ENCODE measurements at regions not wholly inside any gene's neighbourhood (a gene's known extent, or its start where the extent isn't known, plus 50 kb on each side); places are given as distances from the start of the nearest gene placed in this dataset.

GRCh38 chrY:17231994-17232393 lies 648.0 kb downstream of the CDY2B start:
- Mint-ChIP-seq H3K36me3 (no peaks in the 10 kb centered on the region), H3K27ac (no peak overlapping the region), H3K27me3 (no peaks in the 10 kb centered on the region), H3K4me3 (no peak overlapping the region), H3K9me3 (peaks cover 0 to 8% (median 0%) of the 10 kb centered on the region in 7 donors), H3K4me1 (no peaks in the 10 kb centered on the region)
- Histone ChIP-seq H3K27ac (ENCODE audit: insufficient read depth, low read length, poor library complexity, severe bottlenecking) (no peak overlapping the region), H3K36me3 (ENCODE audit: control insufficient read depth, insufficient read depth, low read length) (no peaks in the 10 kb centered on the region), H3K4me3 (ENCODE audit: low read depth, low read length) (no peak overlapping the region), H3K4me1 (ENCODE audit: control insufficient read depth, insufficient read depth, low read length, poor library complexity, severe bottlenecking) (no peaks in the 10 kb centered on the region), H3K27me3 (ENCODE audit: control insufficient read depth, insufficient read depth, low read length) (no peaks in the 10 kb centered on the region), H3K9me3 (ENCODE audit: control insufficient read depth in 2 of 2, low read length in 2 of 2) (no peaks in the 10 kb centered on the region)
- ATAC-seq (ENCODE audit: low read depth in 2 of 2): no peak
- DNase-seq: no peak

GRCh38 chrY:17223502-17223901 lies 656.5 kb downstream of the CDY2B start:
- no peak overlapping the region for H3K4me3 ChIP-seq (ENCODE audit: low read depth, low read length)
- H3K27ac ChIP-seq (ENCODE audit: insufficient read depth, low read length, poor library complexity, severe bottlenecking): no peak overlapping the region
- Mint-ChIP-seq H3K4me1 (no peaks in the 10 kb centered on the region), H3K27me3 (no peaks in the 10 kb centered on the region), H3K36me3 (no peaks in the 10 kb centered on the region), H3K4me3 (no peak overlapping the region), H3K9me3 (peaks cover 0 to 4% (median 0%) of the 10 kb centered on the region in 7 donors), H3K27ac (no peak overlapping the region)
- no peaks in the 10 kb centered on the region for H3K27me3 ChIP-seq (ENCODE audit: control insufficient read depth, insufficient read depth, low read length)
- ATAC-seq (ENCODE audit: low read depth in 2 of 2): no peak
- no peak for DNase-seq
- no peaks in the 10 kb centered on the region for H3K36me3 ChIP-seq (ENCODE audit: control insufficient read depth, insufficient read depth, low read length)
- H3K9me3 ChIP-seq (ENCODE audit: control insufficient read depth in 2 of 2, low read length in 2 of 2): no peaks in the 10 kb centered on the region
- no peaks in the 10 kb centered on the region for H3K4me1 ChIP-seq (ENCODE audit: control insufficient read depth, insufficient read depth, low read length, poor library complexity, severe bottlenecking)

GRCh38 chrY:17202395-17202794 lies 677.6 kb downstream of the CDY2B start:
- Mint-ChIP-seq H3K36me3 (no peaks in the 10 kb centered on the region), H3K4me1 (no peaks in the 10 kb centered on the region), H3K4me3 (no peak overlapping the region), H3K27me3 (no peaks in the 10 kb centered on the region), H3K27ac (no peak overlapping the region), H3K9me3 (peaks cover 0 to 1% (median 0%) of the 10 kb centered on the region in 7 donors)
- H3K27ac ChIP-seq (ENCODE audit: insufficient read depth, low read length, poor library complexity, severe bottlenecking): no peak overlapping the region
- no peak for DNase-seq
- H3K36me3 ChIP-seq (ENCODE audit: control insufficient read depth, insufficient read depth, low read length): no peaks in the 10 kb centered on the region
- H3K4me3 ChIP-seq (ENCODE audit: low read depth, low read length): no peak overlapping the region
- no peaks in the 10 kb centered on the region for H3K4me1 ChIP-seq (ENCODE audit: control insufficient read depth, insufficient read depth, low read length, poor library complexity, severe bottlenecking)
- no peaks in the 10 kb centered on the region for H3K9me3 ChIP-seq (ENCODE audit: control insufficient read depth in 2 of 2, low read length in 2 of 2)
- no peak for ATAC-seq (ENCODE audit: low read depth in 2 of 2)
- no peaks in the 10 kb centered on the region for H3K27me3 ChIP-seq (ENCODE audit: control insufficient read depth, insufficient read depth, low read length)

- ATAC-seq (ENCODE audit: low read depth in 2 of 2) (no peak), DNase-seq (no peak)
- Mint-ChIP-seq H3K4me1 (no peaks in the 10 kb centered on the region), H3K27ac (no peak overlapping the region), H3K9me3 (peaks cover 0 to 2% (median 0%) of the 10 kb centered on the region in 7 donors), H3K36me3 (no peaks in the 10 kb centered on the region), H3K27me3 (no peaks in the 10 kb centered on the region), H3K4me3 (no peak overlapping the region)
- Histone ChIP-seq H3K27me3 (ENCODE audit: control insufficient read depth, insufficient read depth, low read length) (no peaks in the 10 kb centered on the region), H3K4me1 (ENCODE audit: control insufficient read depth, insufficient read depth, low read length, poor library complexity, severe bottlenecking) (no peaks in the 10 kb centered on the region), H3K4me3 (ENCODE audit: low read depth, low read length) (no peak overlapping the region), H3K36me3 (ENCODE audit: control insufficient read depth, insufficient read depth, low read length) (no peaks in the 10 kb centered on the region), H3K9me3 (ENCODE audit: control insufficient read depth in 2 of 2, low read length in 2 of 2) (no peaks in the 10 kb centered on the region), H3K27ac (ENCODE audit: insufficient read depth, low read length, poor library complexity, severe bottlenecking) (no peak overlapping the region)
These were observed 695.7 kb downstream of the CDY2B start for GRCh38 chrY:17184299-17184698.

- ATAC-seq (ENCODE audit: low read depth in 2 of 2) (no peak), DNase-seq (no peak)
- Histone ChIP-seq H3K4me1 (ENCODE audit: control insufficient read depth, insufficient read depth, low read length, poor library complexity, severe bottlenecking) (no peaks in the 10 kb centered on the region), H3K36me3 (ENCODE audit: control insufficient read depth, insufficient read depth, low read length) (no peaks in the 10 kb centered on the region), H3K9me3 (ENCODE audit: control insufficient read depth in 2 of 2, low read length in 2 of 2) (no peaks in the 10 kb centered on the region), H3K4me3 (ENCODE audit: low read depth, low read length) (no peak overlapping the region), H3K27ac (ENCODE audit: insufficient read depth, low read length, poor library complexity, severe bottlenecking) (no peak overlapping the region), H3K27me3 (ENCODE audit: control insufficient read depth, insufficient read depth, low read length) (no peaks in the 10 kb centered on the region)
- no peak overlapping the region for H3K4me3 Mint-ChIP-seq
- H3K4me1 Mint-ChIP-seq: no peaks in the 10 kb centered on the region
- H3K27me3 Mint-ChIP-seq: no peaks in the 10 kb centered on the region
- no peak overlapping the region for H3K27ac Mint-ChIP-seq
- no peaks in the 10 kb centered on the region for H3K36me3 Mint-ChIP-seq
- H3K9me3 Mint-ChIP-seq: peaks cover 0 to 11% (median 0%) of the 10 kb centered on the region in 7 donors
These were observed 713.1 kb downstream of the CDY2B start for GRCh38 chrY:17166881-17167280.

GRCh38 chrY:17122166-17122565 lies 757.9 kb downstream of the CDY2B start:
- no peaks in the 10 kb centered on the region for H3K36me3 ChIP-seq (ENCODE audit: control insufficient read depth, insufficient read depth, low read length)
- ATAC-seq (ENCODE audit: low read depth in 2 of 2): no peak
- H3K27ac Mint-ChIP-seq: no peak overlapping the region

GRCh38 chrY:17085303-17085702 lies 794.7 kb downstream of the CDY2B start:
- Histone ChIP-seq H3K27ac (ENCODE audit: insufficient read depth, low read length, poor library complexity, severe bottlenecking) (no peak overlapping the region), H3K4me1 (ENCODE audit: control insufficient read depth, insufficient read depth, low read length, poor library complexity, severe bottlenecking) (no peaks in the 10 kb centered on the region), H3K36me3 (ENCODE audit: control insufficient read depth, insufficient read depth, low read length) (no peaks in the 10 kb centered on the region), H3K27me3 (ENCODE audit: control insufficient read depth, insufficient read depth, low read length) (no peaks in the 10 kb centered on the region), H3K9me3 (ENCODE audit: control insufficient read depth in 2 of 2, low read length in 2 of 2) (peaks cover 0 to 3% of the 10 kb centered on the region in 2 experiments), H3K4me3 (ENCODE audit: low read depth, low read length) (no peak overlapping the region)
- Mint-ChIP-seq H3K36me3 (no peaks in the 10 kb centered on the region), H3K9me3 (no peaks in the 10 kb centered on the region), H3K4me1 (no peaks in the 10 kb centered on the region), H3K27ac (no peak overlapping the region), H3K4me3 (no peak overlapping the region), H3K27me3 (no peaks in the 10 kb centered on the region)
- DNase-seq (no peak), ATAC-seq (ENCODE audit: low read depth in 2 of 2) (peak in 1 of 2 donors; percentile 37)

More at GRCh38 chrY:17122166-17122565, 757.9 kb downstream of the CDY2B start:
- H3K27me3 ChIP-seq (ENCODE audit: control insufficient read depth, insufficient read depth, low read length): no peaks in the 10 kb centered on the region
- no peak for DNase-seq
- no peaks in the 10 kb centered on the region for H3K4me1 ChIP-seq (ENCODE audit: control insufficient read depth, insufficient read depth, low read length, poor library complexity, severe bottlenecking)
- H3K4me1 Mint-ChIP-seq: no peaks in the 10 kb centered on the region
- no peak overlapping the region for H3K27ac ChIP-seq (ENCODE audit: insufficient read depth, low read length, poor library complexity, severe bottlenecking)
- H3K4me3 Mint-ChIP-seq: no peak overlapping the region
- H3K36me3 Mint-ChIP-seq: no peaks in the 10 kb centered on the region
- peaks cover 0 to 8% (median 0%) of the 10 kb centered on the region in 7 donors for H3K9me3 Mint-ChIP-seq
- no peaks in the 10 kb centered on the region for H3K27me3 Mint-ChIP-seq
- H3K9me3 ChIP-seq (ENCODE audit: control insufficient read depth in 2 of 2, low read length in 2 of 2): peaks cover 0 to under 1% of the 10 kb centered on the region in 2 experiments
- no peak overlapping the region for H3K4me3 ChIP-seq (ENCODE audit: low read depth, low read length)

- Histone ChIP-seq H3K36me3 (ENCODE audit: control insufficient read depth, insufficient read depth, low read length) (no peaks in the 10 kb centered on the region), H3K9me3 (ENCODE audit: control insufficient read depth in 2 of 2, low read length in 2 of 2) (peaks cover 3 to 8% of the 10 kb centered on the region in 2 experiments), H3K27me3 (ENCODE audit: control insufficient read depth, insufficient read depth, low read length) (no peaks in the 10 kb centered on the region), H3K4me1 (ENCODE audit: control insufficient read depth, insufficient read depth, low read length, poor library complexity, severe bottlenecking) (no peaks in the 10 kb centered on the region), H3K4me3 (ENCODE audit: low read depth, low read length) (no peak overlapping the region), H3K27ac (ENCODE audit: insufficient read depth, low read length, poor library complexity, severe bottlenecking) (no peak overlapping the region)
- Mint-ChIP-seq H3K4me3 (no peak overlapping the region), H3K36me3 (no peaks in the 10 kb centered on the region), H3K27ac (no peak overlapping the region), H3K4me1 (peaks cover 0 to 20% (median 0%) of the 10 kb centered on the region in 4 donors), H3K9me3 (peaks cover 0 to 20% (median 0%) of the 10 kb centered on the region in 7 donors), H3K27me3 (no peaks in the 10 kb centered on the region)
- no peak for ATAC-seq (ENCODE audit: low read depth in 2 of 2)
- DNase-seq: no peak
These were observed 800.1 kb downstream of the CDY2B start for GRCh38 chrY:17079887-17080286.
